ENCODE measurements at regions not wholly inside any gene's neighbourhood (a gene's known extent, or its start where the extent isn't known, plus 50 kb on each side); places are given as distances from the start of the nearest gene placed in this dataset.
A peak's percentile ranks its signal among the peaks of the same experiment; 100 is the strongest.
"Not testable (repeated sequence)": the region's sequence is repeated elsewhere in the genome, so short reads cannot be mapped to it uniquely, and the experiment has no call there.

- no peak for ATAC-seq
Observed at GRCh38 chr5:67619235-67619634, 422.6 kb upstream of the CD180 start.

DNA sequence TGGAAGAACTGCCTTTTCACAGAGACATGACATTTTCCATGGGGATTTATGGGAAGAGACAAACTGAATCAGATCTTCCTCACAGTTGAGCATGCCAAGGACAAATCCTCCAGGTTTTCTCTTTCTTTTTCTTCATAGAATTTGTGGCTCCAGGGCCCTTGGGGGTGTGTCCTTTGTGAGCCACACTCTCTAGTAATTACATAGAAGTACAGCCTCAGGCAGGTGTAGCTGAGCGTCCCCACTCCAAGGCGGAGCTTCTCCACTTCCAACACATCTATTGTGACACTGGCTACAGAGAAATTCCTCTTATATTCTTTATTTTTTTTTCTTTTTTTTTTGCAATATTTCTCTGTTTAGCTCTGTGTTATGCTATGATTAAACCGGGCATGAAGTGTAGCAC lies 420.5 kb upstream of the CD180 start:
- ATAC-seq = no peak

DNA sequence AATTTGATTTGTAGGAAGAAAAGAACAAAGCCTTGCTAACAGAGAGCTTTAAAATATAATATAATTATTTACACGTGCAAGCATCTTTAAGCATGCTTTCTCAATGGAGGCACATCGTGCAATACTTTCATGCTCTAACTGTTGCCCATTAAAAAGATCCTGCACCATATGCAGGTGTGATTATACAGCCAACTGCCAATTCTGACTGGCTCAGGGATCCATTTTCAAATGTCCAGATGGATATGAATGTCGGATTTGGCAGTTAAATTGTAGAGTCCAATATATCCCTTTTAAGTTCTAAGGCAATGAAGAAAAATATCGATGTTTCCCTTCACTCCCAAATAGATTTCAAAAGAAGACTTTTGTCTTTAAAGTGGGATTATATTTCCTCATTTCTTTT lies 416.4 kb upstream of the CD180 start:
- no peak for ATAC-seq

DNA sequence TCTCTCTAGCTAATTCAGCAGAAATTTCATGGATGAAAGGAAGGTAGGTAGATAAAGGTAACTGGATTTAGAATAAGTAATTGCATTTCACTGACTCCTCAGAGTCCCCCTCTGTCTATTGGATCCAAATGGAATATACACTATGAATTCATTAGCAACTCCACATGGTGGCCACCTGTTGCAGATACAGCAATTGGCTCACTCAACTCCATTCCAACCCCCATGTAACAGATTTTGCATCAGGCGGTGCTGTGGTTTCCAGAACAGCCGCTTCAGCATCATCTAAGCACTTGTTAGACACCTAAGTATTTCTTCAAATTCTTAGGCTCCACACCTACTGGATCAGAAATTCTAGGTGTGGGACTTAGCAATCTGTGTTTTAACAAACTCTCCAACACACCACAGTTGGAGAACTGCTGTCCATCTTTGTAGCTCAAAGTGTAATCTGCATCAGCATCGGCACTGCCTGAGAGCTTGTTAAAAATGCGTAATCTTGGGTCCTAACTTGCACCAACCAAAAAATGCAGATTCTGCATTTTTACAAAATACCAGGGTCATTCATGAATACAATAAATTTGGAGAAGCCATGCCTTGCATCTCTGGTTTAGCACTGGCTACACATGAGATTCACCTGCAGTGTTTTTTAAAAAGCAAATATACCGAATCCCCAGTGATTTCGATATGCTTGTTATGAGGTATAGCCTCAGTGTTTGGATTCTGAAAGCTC lies 413.8 kb upstream of the CD180 start:
- no peak for ATAC-seq

GRCh38 chr5:67607958-67608357 lies 411.4 kb upstream of the CD180 start:
- no peak for ATAC-seq

DNA sequence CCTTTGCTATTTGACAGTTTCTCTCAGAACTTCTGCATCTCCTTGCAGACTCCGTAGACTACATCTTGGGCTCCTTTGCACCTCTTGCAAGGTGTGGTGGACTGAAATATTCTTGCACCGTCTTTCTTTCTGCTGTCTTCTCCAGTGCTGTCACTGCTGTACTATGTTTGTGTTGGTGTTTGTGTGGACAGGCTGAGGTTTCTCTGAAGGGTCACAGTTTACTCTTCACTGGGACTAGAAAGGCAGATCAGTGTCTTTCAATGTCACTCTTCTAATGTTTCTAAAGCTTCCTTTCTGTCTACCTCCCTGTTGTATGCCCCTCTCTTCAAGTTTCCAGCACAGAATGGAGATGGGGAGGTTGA lies 410.0 kb upstream of the CD180 start:
- no peak for ATAC-seq

DNA sequence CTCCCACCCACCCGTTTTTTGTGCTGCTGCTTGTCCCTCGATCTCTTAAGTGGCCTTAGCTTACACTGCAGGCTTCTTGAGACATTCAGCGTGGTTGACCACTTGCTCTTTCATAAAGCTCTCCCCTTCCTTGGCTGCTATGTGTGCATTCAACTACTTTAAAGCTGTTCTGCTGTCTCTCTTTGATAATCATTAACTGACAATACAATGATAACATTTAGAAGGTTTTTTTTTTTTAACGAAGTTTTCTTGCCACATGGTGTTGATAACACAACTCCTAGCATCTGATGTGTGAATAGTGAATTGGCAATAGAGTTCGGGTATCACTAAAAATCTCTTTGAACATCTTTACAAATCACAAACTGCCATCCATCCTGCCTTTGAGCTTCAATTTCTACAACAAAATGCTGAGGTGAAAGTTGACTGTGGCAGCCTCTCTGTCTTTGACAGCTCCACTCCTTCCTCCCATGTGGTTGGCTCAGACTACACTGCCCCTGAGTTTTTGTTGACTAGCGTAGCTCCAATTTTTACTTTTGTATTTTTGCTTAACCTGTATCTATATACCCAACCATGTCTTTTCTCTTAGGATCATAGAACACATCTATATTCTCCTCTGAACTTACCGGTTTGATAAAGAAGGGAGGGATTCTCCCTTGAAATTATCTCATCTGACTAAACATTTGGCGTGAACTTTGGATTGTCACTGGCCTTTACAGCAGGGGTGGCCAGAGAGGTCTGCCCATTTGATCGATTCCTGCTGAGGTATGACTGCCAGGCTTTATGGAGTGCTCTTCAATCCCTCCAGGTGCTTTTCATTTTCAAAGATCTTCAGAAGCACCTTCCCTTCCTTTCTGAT lies 409.4 kb upstream of the CD180 start:
- ATAC-seq = no peak

GRCh38 chr5:67591491-67591890 lies 394.9 kb upstream of the CD180 start:
- ATAC-seq = no peak

DNA sequence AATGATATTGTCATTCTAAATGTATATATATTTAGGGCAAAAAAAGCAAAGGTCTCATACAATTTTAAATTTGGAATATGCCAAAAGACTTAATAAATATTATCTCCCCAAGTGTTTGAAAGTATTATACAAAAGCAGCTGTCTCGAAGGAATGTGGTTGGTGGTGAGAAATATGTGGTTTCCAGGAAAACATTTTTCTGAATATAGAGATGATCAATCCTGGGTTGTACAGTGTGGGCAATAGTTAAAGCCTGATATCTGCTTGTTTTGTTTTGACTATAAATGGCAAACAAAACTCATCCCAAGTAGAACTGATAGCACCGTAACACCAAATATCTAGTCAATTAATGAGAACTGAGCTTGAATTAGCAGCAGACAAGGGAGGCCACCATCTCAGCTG lies 391.8 kb upstream of the CD180 start:
- ATAC-seq = no peak

DNA sequence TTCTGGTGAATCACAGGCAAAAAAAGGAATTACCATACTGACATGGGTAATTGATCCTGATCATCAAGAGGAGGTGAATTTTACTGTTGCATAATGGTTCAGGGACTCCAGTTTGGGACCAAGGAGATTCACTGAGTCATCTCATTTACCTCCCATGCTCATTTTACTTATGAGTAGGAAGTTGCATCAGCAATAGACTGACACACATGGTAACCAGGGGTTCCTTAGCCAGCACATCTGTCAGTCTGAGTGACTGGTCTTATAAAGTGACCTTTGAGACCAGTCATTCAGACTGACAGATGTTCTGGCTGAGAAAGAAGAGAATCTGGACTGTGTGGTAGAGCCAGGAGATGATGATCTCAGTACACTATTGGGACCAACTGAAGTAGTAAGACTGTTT lies 384.6 kb upstream of the CD180 start:
- ATAC-seq = peak; percentile 72

DNA sequence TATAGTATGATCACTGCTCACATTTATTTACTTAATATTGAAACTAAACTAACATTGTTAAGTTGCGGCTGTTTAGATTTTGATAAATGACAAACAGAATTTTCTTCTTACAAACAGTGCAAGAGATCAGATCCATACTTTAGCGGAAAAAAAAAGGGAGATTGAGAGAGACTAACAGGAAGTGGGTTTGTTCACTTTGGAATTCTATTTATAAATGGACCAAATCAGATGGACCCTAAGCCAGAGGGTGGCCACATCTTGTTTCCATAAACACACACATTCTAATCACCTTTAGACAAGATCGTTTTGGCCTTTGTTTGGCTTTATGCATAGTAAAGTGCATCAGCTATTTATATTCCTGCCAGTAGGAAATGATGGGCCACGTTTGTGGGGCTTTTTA lies 381.4 kb upstream of the CD180 start:
- ATAC-seq = no peak

DNA sequence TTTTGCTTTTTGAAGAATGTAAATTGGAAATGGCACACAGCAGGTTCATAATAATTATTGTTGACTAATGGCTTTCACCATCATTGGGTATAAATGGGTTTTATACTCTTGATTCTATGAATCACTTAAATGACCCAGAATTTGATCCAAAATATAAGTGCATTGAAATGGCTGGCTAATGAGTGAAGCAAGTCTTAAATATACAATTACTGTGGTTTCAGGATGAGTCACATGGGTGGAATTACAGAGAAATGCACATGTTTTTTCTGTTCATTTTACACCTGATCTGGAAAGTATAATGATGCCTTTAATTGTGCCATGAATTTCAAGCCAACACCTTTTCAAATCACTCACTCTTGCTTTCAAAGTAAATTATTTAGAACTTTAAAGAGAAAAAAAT lies 380.8 kb upstream of the CD180 start:
- peak; percentile 61 for ATAC-seq

- ATAC-seq = peak; percentile 32
Observed at GRCh38 chr5:67576112-67576511, 379.5 kb upstream of the CD180 start.

DNA sequence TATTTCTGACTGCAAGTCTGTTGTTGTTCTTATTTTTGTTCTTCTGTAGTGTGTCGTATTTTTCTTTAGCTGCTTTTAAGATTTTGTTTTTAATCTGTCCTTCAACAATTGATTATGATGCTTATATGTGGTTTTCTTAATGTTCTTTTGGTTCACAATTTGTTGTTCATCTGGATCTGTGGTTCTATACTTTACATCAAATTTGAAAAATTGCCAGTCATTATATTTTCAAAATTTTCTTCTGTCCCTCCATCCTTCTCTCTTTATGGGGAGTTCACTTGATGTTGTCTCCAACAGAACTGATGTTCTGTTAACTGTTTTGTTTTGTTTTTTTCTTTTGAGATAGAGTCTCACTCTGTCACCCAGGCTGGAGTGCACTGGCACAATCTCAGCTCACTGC lies 378.5 kb upstream of the CD180 start:
- no peak for ATAC-seq

GRCh38 chr5:67561151-67561932 lies 364.7 kb upstream of the CD180 start:
- ATAC-seq = no peak

DNA sequence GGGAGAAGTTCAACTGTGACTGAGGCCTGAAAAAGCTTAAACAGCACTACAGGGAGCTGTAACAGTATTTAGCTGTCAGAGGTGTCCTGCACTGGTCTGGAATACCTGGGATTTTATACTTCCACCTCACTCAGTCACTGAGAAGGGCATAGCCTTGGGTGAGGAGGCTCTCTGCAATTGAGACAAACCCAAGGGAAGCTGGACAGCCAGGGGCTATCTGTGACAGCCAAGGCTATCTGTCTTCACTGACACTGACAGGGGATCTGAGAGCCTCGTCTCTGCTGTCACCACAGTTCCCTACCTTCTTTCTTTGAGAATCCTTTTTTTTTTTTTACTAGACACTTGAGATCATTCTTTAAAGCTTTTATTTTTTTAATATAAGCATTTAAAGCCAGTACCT lies 356.2 kb upstream of the CD180 start:
- no peak for ATAC-seq

DNA sequence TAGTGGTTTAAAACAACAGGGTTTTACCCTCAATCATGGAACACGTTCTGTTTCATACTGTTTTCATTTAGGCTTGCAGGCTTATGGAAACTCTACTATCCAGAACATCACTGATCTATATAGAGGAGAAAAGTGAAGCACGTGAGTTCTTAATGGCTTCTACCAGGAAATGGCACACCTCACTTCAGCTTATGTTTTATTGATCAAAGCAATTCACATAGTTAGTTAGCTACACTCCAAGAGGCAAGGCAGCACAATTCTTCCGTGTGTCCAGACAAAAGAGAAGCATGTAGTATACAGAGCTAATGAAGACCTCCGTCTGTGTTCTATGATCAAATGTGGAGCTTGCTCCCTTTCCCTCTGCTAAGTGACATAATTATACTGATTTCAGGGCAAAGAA lies 353.3 kb upstream of the CD180 start:
- ATAC-seq = no peak

DNA sequence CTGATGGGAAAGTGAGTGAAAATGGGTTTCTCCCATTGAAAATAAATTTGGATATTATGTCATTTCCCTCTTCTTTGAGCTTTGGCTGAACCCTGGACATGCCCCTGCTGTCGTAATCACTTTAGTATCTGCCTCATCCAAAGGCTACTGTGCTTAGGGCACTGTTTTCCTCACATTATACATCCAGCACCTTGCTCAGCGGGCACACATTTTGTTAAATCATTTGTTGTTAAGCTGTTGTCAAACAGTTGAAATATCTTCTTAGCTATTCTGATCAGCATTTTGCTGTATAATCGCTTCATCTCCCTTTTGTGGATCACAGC lies 352.7 kb upstream of the CD180 start:
- no peak for ATAC-seq

DNA sequence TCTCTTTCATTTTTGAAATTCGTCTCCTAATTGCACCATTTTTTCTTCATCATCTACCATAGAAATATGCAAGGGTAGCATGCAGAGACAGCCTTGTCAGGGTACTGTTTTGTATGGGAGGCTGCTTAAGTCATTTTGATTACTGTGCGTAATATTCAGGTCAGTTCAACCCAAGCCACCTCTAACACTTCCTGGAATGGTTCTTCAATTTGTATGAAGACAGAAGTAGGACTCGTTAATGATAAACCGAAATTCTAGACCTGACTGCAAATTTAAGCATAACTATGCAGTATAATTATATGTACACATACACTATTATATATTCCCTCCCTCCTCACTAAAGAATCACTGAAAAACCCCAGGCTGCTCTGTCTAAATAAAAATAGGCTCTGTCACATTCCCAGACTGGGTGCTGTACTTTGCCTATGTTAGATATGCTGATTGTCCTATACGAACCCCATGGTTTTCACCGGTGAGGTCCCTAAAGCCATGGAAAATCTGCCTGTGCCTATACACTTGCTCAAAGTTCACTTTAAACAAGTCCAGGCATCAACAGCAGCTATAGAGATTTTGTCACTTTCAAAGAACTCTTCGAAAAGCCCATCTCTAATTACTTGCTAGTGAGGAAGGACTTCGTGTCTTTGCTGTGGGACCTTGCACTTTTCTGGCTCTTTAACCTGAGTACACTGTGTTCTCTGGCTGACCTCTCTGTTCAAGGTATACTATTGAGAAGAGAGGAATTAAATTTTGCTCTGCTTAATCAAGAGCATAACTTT lies 352.1 kb upstream of the CD180 start:
- no peak for ATAC-seq

GRCh38 chr5:67547682-67548081 lies 351.1 kb upstream of the CD180 start:
- no peak for ATAC-seq

GRCh38 chr5:67544942-67545341 lies 348.3 kb upstream of the CD180 start:
- ATAC-seq = not testable (repeated sequence)

DNA sequence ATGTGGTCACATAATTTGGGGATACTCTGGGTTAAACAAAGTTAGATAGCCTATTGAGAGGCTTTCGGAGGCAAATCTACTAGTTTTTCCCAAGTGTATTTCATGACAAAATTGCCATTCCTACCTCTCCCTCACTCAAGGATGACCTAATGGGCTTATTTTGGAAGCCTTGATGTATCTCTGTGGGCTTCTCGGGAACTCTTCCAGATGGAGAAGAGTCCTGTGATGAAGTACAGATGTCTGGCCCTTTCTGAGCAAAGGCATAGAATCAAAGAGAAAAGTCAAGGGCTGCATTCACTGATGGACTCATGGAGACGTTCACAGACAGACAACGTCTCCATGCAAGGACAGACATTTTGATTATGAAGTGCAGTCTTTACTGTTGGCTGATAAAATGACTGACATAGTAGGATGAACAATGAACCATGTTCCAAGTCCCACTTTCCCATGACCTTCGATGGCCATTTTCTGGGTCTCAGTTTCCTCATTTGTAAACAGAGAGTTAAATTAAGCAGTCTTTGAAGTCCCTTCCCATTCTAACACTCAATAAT lies 347.2 kb upstream of the CD180 start:
- ATAC-seq = no peak

GRCh38 chr5:67542479-67542878 lies 345.9 kb upstream of the CD180 start:
- ATAC-seq = no peak

All from esophagus mucosa (tissue), 1 donor.